ENCODE measurements at regions not wholly inside any gene's neighbourhood (a gene's known extent, or its start where the extent isn't known, plus 50 kb on each side); places are given as distances from the start of the nearest gene placed in this dataset.

GRCh38 chr3:43783987-43784639 lies 93.4 kb downstream of the ABHD5 start:
- no peak for DNase-seq (ENCODE audit: low read depth)

DNA sequence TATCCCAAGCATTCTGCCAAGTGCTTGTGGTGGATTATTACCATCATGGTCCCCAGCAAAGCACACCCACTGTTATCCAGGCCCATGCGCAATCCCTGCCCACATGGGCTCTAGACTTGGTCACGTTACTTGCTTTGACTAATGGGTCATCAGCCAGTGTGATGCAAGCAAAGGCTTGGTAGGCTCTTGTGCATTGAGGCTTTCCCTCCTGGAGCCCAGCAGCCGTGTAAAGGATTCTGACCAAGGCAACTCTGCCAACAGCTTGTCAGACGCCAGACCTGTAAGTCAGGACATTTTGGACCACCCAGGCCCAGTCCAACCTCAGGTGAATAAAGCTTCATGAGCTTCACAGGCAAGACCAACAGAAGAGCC lies 93.9 kb downstream of the ABHD5 start:
- no peak for DNase-seq (ENCODE audit: low read depth)

GRCh38 chr3:43785551-43785950 lies 94.8 kb downstream of the ABHD5 start:
- DNase-seq (ENCODE audit: low read depth) = no peak

DNA sequence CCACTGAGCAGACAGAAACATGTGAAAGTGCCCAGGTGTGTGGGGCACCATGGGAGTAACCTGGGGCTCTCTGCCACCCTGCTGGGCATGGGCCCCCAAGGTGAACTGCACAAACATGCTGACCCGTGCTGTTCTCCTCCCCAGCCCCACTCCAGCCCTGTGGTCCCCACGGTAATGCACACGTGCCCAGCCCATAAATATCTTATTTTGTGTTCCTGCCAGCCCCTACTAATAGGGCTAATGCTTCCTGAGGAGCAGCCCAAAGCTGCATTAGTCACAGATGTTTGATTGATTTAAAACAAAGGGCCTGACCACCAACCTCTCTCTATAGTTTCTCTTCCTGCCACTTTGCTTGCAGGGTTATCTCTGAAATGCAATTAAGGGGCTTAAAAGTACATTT lies 95.4 kb downstream of the ABHD5 start:
- DNase-seq (ENCODE audit: low read depth) = no peak

DNA sequence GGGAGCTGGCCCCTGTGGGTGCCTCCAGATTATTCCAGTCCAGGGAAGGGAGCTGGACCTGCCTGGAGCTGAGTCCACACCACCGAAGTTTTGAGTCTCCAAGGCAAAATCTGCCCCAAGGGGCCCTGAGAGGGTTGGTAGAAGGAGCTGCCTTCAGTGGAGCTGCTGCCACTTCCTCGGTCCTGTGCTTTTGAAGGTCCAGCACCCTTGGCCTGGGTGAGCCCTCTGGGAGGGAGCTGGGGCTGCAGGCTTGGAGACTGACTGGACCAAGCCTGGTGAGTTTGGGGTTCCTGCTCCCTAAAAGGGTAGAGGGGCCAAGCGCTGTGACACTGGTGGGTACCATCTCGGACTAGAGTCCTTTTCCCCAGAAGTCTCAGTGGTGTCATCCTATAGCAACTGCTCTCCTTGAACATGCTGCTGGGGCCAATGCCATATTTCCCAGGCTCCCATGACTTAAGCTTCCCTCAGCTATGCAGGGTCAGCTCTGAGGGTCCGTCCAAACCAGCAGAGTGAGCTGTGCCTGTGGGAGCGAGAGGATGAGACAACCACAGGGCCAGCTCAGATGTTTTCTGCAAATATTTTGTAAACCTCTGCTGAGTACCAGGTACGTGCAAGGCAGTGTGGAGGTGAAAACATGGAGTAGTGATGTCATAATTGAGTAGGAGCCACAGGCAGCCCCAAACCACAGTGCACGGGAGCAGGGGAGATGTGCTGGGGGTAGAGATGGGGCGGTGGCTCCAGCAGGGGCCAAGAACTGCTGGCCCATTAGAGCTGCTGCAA lies 96.0 kb downstream of the ABHD5 start:
- DNase-seq (ENCODE audit: low read depth) = no peak

DNA sequence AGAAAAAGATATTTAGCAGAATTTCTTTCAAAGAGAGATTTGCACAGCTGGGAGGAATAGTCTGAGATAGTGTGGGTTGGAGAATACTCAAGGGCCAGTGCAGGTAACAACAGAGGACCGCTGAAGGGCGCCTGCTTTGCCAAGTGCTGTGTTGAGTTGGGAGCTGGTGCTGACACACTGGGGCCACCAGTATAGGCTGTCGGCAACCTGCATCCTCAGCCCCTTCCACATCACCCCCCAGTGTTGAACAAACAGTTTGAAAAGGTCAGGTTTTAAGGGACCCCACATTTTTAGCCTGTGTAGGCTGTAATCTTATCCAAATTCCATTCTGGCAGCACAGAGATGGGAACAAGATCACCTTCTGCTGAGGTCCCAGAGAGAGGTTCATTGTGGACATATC lies 96.6 kb downstream of the ABHD5 start:
- no peak for DNase-seq (ENCODE audit: low read depth)

DNA sequence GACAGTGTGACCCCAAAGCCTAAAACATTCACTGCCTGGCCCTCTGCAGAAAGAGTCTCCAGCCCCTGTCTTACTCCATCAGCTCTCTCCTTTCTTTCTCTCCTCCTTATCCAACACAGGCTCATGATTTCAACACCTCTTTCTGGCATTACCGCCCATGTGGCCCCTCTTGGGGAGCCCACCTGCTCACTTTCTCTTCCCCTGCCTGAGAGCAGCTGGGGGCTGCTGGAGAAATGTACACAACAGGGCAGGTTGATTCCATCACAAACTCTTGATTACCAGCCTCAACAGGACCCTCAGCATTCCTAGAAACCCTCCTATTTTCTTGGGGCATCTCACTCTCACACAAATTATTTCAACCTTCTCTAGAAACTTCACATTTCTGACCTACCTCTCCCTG lies 98.3 kb downstream of the ABHD5 start:
- no peak for DNase-seq (ENCODE audit: low read depth)

DNA sequence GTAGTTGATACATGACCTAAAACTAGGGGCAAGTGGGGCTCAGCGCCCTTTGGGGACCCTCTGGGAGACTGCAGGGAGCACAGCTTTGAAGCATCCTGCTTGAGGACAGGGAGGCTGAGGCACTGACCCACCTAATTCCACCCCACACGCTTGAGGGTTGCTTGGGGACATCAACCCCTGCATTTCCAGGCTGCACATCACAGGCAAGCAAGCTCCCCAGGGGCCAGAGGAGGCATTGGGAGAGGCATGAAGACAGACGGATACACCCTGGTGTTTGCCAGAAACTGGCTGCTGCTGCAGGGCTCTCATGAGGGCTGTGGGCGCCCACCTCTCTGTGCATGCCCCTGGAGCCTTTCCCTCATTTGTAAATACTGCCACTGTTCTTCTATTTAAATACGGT lies 99.3 kb downstream of the ABHD5 start:
- no peak for DNase-seq (ENCODE audit: low read depth)

- DNase-seq (ENCODE audit: low read depth) = no peak
Measured at GRCh38 chr3:43790476-43790875, 99.7 kb downstream of the ABHD5 start.

- no peak for DNase-seq (ENCODE audit: low read depth)
Measured at GRCh38 chr3:43791246-43791645, 100.5 kb downstream of the ABHD5 start.

DNA sequence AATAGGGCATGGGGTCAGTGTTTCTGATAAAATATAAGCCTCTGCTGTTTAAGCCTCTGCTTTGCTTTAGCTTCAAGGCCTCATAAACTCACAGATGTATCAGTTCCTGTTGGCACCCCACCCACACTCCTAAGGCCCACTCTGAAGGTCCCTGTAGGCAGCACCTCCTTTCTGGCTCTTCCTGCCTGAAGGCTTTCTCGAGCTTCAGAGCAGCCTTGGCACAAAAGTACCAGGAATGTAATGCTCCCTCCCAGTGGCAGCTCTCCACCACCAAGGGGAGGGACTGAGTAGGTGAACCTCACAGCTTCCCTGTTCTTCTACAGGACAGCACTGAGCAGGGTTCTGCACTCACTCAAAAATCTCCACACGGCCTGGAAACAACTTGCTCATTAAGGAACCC lies 102.2 kb downstream of the ABHD5 start:
- no peak for DNase-seq (ENCODE audit: low read depth)

DNA sequence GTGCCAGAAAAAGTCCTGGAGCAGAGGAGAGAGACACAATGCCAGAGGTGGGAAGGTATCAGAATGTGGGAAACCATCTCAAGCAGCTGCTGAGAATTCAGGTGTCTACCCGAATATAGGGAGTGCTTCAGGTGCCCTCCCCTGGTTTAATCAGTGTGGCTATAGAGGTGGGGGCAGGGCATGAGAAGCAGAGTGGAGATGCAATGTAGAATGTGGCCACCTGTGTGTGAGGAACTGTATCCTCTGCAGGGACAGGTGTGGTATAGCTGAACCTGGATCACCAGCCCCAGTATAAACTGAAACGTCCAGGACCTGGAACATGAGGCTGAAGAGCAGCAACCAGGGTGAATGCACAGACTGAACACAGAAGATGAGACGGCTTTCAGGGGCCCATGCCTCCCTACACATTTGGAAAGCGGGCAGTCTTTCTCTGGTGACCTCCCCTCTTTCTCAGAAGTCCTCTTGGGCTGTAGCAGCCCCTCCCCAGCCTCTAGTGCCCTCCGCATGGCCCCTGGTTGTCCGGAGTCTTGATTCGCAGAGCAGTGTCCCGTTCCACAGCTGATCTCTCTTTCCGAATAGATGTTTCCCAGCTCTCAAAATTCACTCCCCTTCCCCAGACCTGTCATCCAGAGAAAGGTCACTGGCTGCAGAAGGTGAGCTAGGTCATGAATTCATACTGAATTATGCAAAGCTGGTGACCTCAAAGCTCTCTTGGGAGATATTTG lies 103.1 kb downstream of the ABHD5 start:
- no peak for DNase-seq (ENCODE audit: low read depth)

- no peak for DNase-seq (ENCODE audit: low read depth)
Measured at GRCh38 chr3:43794776-43795175, 104.0 kb downstream of the ABHD5 start.

DNA sequence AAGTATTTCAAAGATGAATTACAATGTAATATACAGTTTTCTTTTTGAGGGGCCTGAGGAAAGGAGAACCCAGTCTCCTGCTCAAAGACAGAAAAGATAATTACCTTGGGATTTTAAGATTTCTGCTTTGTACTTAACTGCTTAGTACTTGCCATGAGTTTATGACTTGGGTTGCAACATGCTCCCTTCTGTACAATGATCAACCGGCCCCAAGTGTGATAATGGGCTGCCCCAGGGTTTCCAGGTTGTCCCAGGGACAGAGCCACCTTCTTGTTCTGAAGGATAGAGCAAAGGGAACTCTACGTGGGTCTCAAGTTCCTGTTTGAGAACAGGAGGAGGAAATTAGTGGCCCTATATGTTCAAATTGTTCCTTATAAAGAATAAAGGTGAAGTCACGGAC lies 104.8 kb downstream of the ABHD5 start:
- no peak for DNase-seq (ENCODE audit: low read depth)

DNA sequence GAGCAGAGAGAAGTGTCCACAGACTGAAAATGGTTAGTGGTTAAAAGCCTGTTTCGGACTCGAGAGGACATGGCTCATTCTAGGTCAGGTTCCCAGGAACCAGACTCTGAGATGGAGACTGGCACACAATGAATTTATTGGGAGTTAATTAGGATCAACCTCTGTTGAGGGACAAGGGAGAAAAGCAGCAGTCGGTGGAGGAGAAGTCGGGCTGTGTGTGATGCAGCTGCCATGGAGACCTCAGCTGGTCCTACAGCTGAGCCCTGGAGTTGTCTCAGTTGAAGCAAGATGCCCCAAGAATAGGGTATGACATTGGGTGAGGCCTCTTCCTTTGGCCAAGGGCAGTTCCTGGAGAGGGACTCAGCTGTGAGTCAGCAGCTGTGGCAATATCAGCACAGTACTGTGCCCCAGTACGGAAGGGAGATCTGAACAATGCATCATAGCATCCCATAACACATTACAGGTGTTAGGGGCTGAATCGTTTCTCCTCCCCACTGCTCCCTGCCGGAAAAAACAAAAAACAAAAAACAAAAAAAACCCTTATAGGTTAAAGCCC lies 105.4 kb downstream of the ABHD5 start:
- no peak for DNase-seq (ENCODE audit: low read depth)

- no peak for DNase-seq (ENCODE audit: low read depth)
Measured at GRCh38 chr3:43797794-43798193, 107.1 kb downstream of the ABHD5 start.

GRCh38 chr3:43810797-43811196 lies 120.1 kb downstream of the ABHD5 start:
- DNase-seq (ENCODE audit: low read depth) = no peak

DNA sequence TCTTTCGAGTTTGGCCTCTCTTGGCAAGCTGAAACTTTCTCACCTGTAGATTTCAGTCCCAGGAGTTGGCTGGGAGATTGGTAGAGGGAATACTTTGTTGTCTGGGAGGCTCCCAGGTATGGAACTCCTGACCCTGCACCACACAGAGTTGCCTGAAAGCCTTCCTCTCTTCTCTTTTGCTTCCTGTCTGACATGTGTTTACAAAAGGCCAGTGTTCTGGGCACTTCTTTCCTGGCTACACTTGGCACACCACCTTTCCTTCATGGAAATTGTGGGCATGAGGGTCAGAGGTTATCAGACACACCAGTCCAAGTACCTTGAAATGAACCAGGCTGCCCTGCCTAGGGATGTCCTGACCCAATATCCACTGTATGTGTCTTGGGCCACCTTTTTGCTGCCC lies 123.7 kb downstream of the ABHD5 start:
- no peak for DNase-seq (ENCODE audit: low read depth)

DNA sequence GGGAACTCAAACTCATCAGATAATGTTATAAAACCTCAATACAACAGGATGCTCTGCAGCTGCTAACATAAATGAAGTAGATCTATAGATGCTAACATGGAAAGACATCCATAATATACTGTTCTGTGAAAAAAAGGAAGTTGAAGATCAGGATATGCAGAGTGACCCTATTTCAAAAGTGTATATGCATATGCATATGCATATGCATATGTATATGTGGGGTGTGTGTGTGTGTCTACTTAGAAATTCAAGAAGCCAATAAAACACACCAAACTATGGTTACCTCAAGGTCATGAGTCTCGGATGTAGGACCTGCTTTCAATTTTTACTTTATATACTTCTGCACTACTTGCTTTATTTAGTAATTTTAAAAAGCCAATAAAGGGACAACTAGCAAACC lies 125.6 kb downstream of the ABHD5 start:
- DNase-seq (ENCODE audit: low read depth) = no peak

- DNase-seq (ENCODE audit: low read depth) = no peak
Measured at GRCh38 chr3:43817064-43817463, 126.3 kb downstream of the ABHD5 start.

GRCh38 chr3:43817825-43818224 lies 127.1 kb downstream of the ABHD5 start:
- no peak for DNase-seq (ENCODE audit: low read depth)

DNA sequence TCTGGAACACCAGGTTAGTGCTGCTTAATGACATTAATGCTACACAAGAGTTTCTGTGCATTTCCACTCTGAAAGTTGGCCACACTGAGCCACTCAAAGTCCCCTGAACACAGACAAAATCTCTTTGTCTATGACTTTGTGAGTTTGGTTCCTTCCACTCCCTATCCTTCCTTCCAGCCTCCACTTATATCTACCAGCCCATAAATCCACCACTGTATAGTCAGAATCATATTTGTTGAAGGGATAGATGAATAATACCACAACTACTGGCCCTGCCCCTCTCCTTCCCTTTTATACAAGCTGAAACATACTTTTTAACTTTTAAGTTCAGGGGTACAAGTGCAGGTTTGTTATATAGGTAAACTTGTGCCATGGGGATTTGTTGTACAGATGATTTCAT lies 127.5 kb downstream of the ABHD5 start:
- no peak for DNase-seq (ENCODE audit: low read depth)
